ENCODE measurements at regions not wholly inside any gene's neighbourhood (a gene's known extent, or its start where the extent isn't known, plus 50 kb on each side); places are given as distances from the start of the nearest gene placed in this dataset.

GRCh38 chr13:85662186-85662585 lies 137.0 kb downstream of the SLITRK6 start:
- Histone ChIP-seq H3K27me3 (no peaks in the 10 kb centered on the region), H3K79me2 (no peaks in the 10 kb centered on the region), H4K20me1 (ENCODE audit: insufficient read depth, poor library complexity, severe bottlenecking) (no peaks in the 10 kb centered on the region), H3K9me3 (ENCODE audit: low read depth) (no peaks in the 10 kb centered on the region), H3K36me3 (replicated peaks; ENCODE audit: insufficient read depth, low read depth) (no peaks in the 10 kb centered on the region), H2AFZ (no peak overlapping the region), H3K9me2 (replicated peaks; ENCODE audit: insufficient read depth) (no peaks in the 10 kb centered on the region), H3K4me3 (no peak overlapping the region), H3K4me2 (no peak overlapping the region), H3K4me1 (ENCODE audit: insufficient read depth) (no peaks in the 10 kb centered on the region), H3K27ac (no peak overlapping the region)
- TF ChIP-seq CTCF (IDR thresholded peaks at IDR 0.05; ENCODE audit: poor library complexity), result no peak
- TF ChIP-seq EZH2 (IDR thresholded peaks at IDR 0.05; ENCODE audit: borderline replicate concordance), result no peak
- TF ChIP-seq EZH2phosphoT487 (IDR thresholded peaks at IDR 0.05; ENCODE audit: low read depth, severe bottlenecking, unreplicated experiment), result no peak
- no peak for DNase-seq (ENCODE audit: low spot score)

GRCh38 chr13:85661675-85662074 lies 137.5 kb downstream of the SLITRK6 start:
- Histone ChIP-seq H2AFZ (no peak overlapping the region), H3K4me1 (ENCODE audit: insufficient read depth) (no peaks in the 10 kb centered on the region), H3K27ac (no peak overlapping the region), H3K4me2 (no peak overlapping the region), H3K4me3 (no peak overlapping the region), H3K36me3 (replicated peaks; ENCODE audit: insufficient read depth, low read depth) (no peaks in the 10 kb centered on the region), H3K27me3 (no peaks in the 10 kb centered on the region), H3K9me3 (ENCODE audit: low read depth) (no peaks in the 10 kb centered on the region), H4K20me1 (ENCODE audit: insufficient read depth, poor library complexity, severe bottlenecking) (no peaks in the 10 kb centered on the region), H3K9me2 (replicated peaks; ENCODE audit: insufficient read depth) (no peaks in the 10 kb centered on the region), H3K79me2 (no peaks in the 10 kb centered on the region)
- TF ChIP-seq CTCF (IDR thresholded peaks at IDR 0.05; ENCODE audit: poor library complexity) (no peak), EZH2phosphoT487 (IDR thresholded peaks at IDR 0.05; ENCODE audit: low read depth, severe bottlenecking, unreplicated experiment) (no peak), EZH2 (IDR thresholded peaks at IDR 0.05; ENCODE audit: borderline replicate concordance) (no peak)
- DNase-seq (ENCODE audit: low spot score), result no peak

- H3K4me1 ChIP-seq (ENCODE audit: insufficient read depth), result no peaks in the 10 kb centered on the region
- no peak overlapping the region for H2AFZ ChIP-seq
- no peak overlapping the region for H3K4me3 ChIP-seq
- H3K79me2 ChIP-seq, result no peaks in the 10 kb centered on the region
- no peak for TF ChIP-seq EZH2 (IDR thresholded peaks at IDR 0.05; ENCODE audit: borderline replicate concordance)
- TF ChIP-seq EZH2phosphoT487 (IDR thresholded peaks at IDR 0.05; ENCODE audit: low read depth, severe bottlenecking, unreplicated experiment), result no peak
- no peak for TF ChIP-seq CTCF (IDR thresholded peaks at IDR 0.05; ENCODE audit: poor library complexity)
- no peaks in the 10 kb centered on the region for H3K9me3 ChIP-seq (ENCODE audit: low read depth)
- H3K27ac ChIP-seq, result no peak overlapping the region
- 86% methylated on average over 4 of the region's 4 CpGs for WGBS (ENCODE audit: low lambda C conversion rate, missing lambda C conversion rate)
- H4K20me1 ChIP-seq (ENCODE audit: insufficient read depth, poor library complexity, severe bottlenecking), result no peaks in the 10 kb centered on the region
- H3K27me3 ChIP-seq, result no peaks in the 10 kb centered on the region
- H3K4me2 ChIP-seq, result no peak overlapping the region
- no peaks in the 10 kb centered on the region for H3K36me3 ChIP-seq (replicated peaks; ENCODE audit: insufficient read depth, low read depth)
- no peaks in the 10 kb centered on the region for H3K9me2 ChIP-seq (replicated peaks; ENCODE audit: insufficient read depth)
- no peak for DNase-seq (ENCODE audit: low spot score)
Observed at GRCh38 chr13:85659493-85659892, 139.7 kb downstream of the SLITRK6 start.

- Histone ChIP-seq H4K20me1 (ENCODE audit: insufficient read depth, poor library complexity, severe bottlenecking) (no peaks in the 10 kb centered on the region), H3K36me3 (replicated peaks; ENCODE audit: insufficient read depth, low read depth) (no peaks in the 10 kb centered on the region), H3K79me2 (no peaks in the 10 kb centered on the region), H3K9me3 (ENCODE audit: low read depth) (no peaks in the 10 kb centered on the region), H3K4me2 (no peak overlapping the region), H3K27ac (no peak overlapping the region), H3K4me1 (ENCODE audit: insufficient read depth) (no peaks in the 10 kb centered on the region), H2AFZ (no peak overlapping the region), H3K4me3 (no peak overlapping the region), H3K9me2 (replicated peaks; ENCODE audit: insufficient read depth) (no peaks in the 10 kb centered on the region), H3K27me3 (no peaks in the 10 kb centered on the region)
- no peak for DNase-seq (ENCODE audit: low spot score)
- no peak for TF ChIP-seq CTCF (IDR thresholded peaks at IDR 0.05; ENCODE audit: poor library complexity)
- no peak for TF ChIP-seq EZH2 (IDR thresholded peaks at IDR 0.05; ENCODE audit: borderline replicate concordance)
- no peak for TF ChIP-seq EZH2phosphoT487 (IDR thresholded peaks at IDR 0.05; ENCODE audit: low read depth, severe bottlenecking, unreplicated experiment)
Observed at GRCh38 chr13:85657942-85658341, 141.3 kb downstream of the SLITRK6 start.
